ENCODE measurements at regions not wholly inside any gene's neighbourhood (a gene's known extent, or its start where the extent isn't known, plus 50 kb on each side); places are given as distances from the start of the nearest gene placed in this dataset.

DNA sequence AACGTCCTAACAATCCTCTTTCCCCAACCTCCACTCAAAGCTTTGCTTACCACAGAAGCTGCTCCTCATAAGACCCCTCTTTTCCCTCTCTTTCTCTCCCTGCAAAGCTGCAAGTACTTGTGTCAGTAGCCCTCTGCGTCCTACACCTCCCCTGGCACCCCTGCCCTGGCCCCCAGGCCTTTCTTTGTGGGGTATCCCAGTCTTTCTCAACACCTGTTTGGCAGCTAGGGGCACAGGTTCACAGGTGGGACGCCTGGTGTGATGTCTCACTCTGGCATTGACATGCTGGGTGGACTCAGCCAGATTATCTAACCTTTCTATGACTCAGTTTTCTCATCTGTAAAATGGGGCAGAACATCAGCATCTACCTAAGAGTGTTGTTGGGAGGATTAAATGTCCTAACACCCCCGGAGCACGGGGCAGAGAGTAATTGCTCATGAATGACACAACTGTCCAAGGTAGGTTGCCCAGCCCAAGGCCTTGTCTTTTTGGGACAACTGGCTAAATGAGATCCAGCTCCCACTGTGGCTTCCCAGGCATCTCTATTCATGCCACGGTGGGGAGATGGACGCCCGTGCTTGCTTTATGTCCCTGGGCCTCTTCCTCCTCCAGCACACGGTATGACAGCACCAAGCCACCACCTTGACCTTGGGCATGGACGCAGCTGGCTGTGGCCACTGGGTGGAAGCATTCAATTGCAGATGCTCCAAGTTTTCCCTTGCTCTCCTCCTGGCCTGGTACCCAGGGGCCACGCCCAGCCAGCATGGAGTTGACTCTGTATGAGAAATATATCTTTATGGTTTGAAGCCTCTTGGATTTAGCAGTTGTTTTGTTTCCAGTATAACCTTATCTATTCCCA lies 190.4 kb downstream of the RGS3 start:
- TF ChIP-seq, protein P1, sequence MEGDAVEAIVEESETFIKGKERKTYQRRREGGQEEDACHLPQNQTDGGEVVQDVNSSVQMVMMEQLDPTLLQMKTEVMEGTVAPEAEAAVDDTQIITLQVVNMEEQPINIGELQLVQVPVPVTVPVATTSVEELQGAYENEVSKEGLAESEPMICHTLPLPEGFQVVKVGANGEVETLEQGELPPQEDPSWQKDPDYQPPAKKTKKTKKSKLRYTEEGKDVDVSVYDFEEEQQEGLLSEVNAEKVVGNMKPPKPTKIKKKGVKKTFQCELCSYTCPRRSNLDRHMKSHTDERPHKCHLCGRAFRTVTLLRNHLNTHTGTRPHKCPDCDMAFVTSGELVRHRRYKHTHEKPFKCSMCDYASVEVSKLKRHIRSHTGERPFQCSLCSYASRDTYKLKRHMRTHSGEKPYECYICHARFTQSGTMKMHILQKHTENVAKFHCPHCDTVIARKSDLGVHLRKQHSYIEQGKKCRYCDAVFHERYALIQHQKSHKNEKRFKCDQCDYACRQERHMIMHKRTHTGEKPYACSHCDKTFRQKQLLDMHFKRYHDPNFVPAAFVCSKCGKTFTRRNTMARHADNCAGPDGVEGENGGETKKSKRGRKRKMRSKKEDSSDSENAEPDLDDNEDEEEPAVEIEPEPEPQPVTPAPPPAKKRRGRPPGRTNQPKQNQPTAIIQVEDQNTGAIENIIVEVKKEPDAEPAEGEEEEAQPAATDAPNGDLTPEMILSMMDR (IDR thresholded peaks at IDR 0.05; ENCODE audit: insufficient read depth, low read depth, low read length): no peak
- TF ChIP-seq EZH2 (IDR thresholded peaks at IDR 0.05; ENCODE audit: insufficient read depth, low read length): no peak

Data from astrocyte (in vitro differentiated cells and primary cell).